HG03095 (cell line): ENCODE measurements at regions not wholly inside any gene's neighbourhood (a gene's known extent, or its start where the extent isn't known, plus 50 kb on each side); places are given as distances from the start of the nearest gene placed in this dataset.

Source experiments
- ATAC-seq: cut with Tn5 transposase; IDR thresholded peaks from one replicate; pipeline ENCODE4 v1.9.1; 2021; ENCODE audit warnings: moderate library complexity; ENCODE audit not compliant: unreplicated experiment

DNA sequence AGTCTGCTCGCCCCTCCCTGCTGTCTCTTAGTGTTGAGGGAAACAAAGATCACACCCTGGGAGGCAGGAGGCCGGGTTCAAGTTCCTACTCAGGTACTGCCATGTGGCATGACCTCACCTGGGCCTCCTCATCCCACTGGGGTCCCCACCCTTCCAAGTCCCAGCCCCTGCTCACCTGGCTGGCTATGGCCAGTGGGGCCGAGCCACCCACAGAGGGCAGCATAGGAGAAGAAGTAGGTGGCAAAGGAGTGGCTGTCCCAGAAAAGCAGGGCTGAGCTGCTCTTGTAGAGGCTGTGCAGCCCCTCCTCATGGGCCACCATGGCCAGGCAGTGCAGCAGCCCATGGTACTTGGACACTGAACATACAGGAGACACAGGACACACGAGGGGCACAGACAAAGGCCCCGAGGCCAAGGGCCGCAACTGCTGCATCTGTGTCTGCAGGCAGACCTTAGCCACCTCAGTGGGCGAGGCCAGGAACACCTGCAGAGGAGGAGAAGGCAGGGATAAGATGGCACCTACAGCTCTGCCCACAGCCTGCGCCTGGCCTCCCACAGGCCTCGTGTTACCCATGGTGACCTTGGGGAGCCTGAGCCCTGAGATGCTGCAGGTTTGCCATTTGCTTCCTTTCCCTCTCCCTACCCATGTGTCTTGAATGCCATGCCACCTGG is 50.6 kb upstream of the MPEG1 start:
- ATAC-seq: no peak
